ENCODE measurements at regions not wholly inside any gene's neighbourhood (a gene's known extent, or its start where the extent isn't known, plus 50 kb on each side); places are given as distances from the start of the nearest gene placed in this dataset.

- DNase-seq (ENCODE audit: low read depth) = no peak
- no peak for FAIRE-seq
- H3K27me3 ChIP-seq (ENCODE audit: control insufficient read depth, insufficient read depth, low read length) = no peaks in the 10 kb centered on the region
Observed at GRCh38 chr6:166779963-166780683, 153.1 kb upstream of the RPS6KA2 start.

GRCh38 chr6:166779381-166779780 lies 152.3 kb upstream of the RPS6KA2 start:
- FAIRE-seq (no peak), DNase-seq (ENCODE audit: low read depth) (no peak)
- no peaks in the 10 kb centered on the region for H3K36me3 ChIP-seq (ENCODE audit: control insufficient read depth, insufficient read depth, low read length)
- TF ChIP-seq CTCF (IDR thresholded peaks at IDR 0.05; ENCODE audit: insufficient read depth, low read length, severe bottlenecking) = no peak
- H3K27me3 ChIP-seq (ENCODE audit: control insufficient read depth, insufficient read depth, low read length) = no peaks in the 10 kb centered on the region
- no peak overlapping the region for H3K4me3 ChIP-seq (ENCODE audit: low read depth, low read length)

More at GRCh38 chr6:166779963-166780683, 153.1 kb upstream of the RPS6KA2 start:
- TF ChIP-seq CTCF (IDR thresholded peaks at IDR 0.05; ENCODE audit: insufficient read depth, low read length, severe bottlenecking) = no peak
- H3K4me3 ChIP-seq (ENCODE audit: low read depth, low read length) = no peak overlapping the region
- H3K36me3 ChIP-seq (ENCODE audit: control insufficient read depth, insufficient read depth, low read length) = no peaks in the 10 kb centered on the region

GRCh38 chr6:166778776-166779175 lies 151.7 kb upstream of the RPS6KA2 start:
- no peak for DNase-seq (ENCODE audit: low read depth)
- FAIRE-seq = no peak
- no peak overlapping the region for H3K4me3 ChIP-seq (ENCODE audit: low read depth, low read length)
- TF ChIP-seq CTCF (IDR thresholded peaks at IDR 0.05; ENCODE audit: insufficient read depth, low read length, severe bottlenecking) = no peak
- H3K27me3 ChIP-seq (ENCODE audit: control insufficient read depth, insufficient read depth, low read length) = no peaks in the 10 kb centered on the region
- no peaks in the 10 kb centered on the region for H3K36me3 ChIP-seq (ENCODE audit: control insufficient read depth, insufficient read depth, low read length)

DNA sequence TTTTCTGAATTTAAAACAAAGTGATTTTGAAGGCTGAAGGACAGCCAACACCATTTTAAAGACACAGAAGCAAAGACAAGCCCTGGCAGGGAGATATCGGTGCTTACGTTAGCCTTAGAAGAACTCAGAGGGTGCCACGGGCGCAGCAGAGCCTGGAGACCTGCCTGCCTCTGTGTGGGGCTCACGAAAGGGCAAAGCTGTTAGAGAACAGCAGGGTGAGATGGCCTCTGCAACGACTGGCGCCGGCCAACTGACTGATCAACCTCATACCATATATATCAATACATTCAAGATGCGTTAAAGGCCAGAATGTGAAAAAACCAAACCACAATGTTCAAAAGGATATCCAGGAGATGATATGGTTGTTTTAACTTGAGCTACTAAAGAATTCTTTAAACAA lies 151.0 kb upstream of the RPS6KA2 start:
- no peak for FAIRE-seq

GRCh38 chr6:166777096-166777630 lies 150.1 kb upstream of the RPS6KA2 start:
- H3K27me3 ChIP-seq (ENCODE audit: control insufficient read depth, insufficient read depth, low read length) = no peaks in the 10 kb centered on the region
- H3K36me3 ChIP-seq (ENCODE audit: control insufficient read depth, insufficient read depth, low read length) = no peaks in the 10 kb centered on the region
- no peak for TF ChIP-seq CTCF (IDR thresholded peaks at IDR 0.05; ENCODE audit: insufficient read depth, low read length, severe bottlenecking)
- FAIRE-seq (no peak), DNase-seq (ENCODE audit: low read depth) (no peak)
- H3K4me3 ChIP-seq (ENCODE audit: low read depth, low read length) = no peak overlapping the region

More for the DNA sequence above, 151.0 kb upstream of the RPS6KA2 start:
- no peak for TF ChIP-seq CTCF (IDR thresholded peaks at IDR 0.05; ENCODE audit: insufficient read depth, low read length, severe bottlenecking)
- no peak overlapping the region for H3K4me3 ChIP-seq (ENCODE audit: low read depth, low read length)
- no peak for DNase-seq (ENCODE audit: low read depth)
- no peaks in the 10 kb centered on the region for H3K36me3 ChIP-seq (ENCODE audit: control insufficient read depth, insufficient read depth, low read length)
- H3K27me3 ChIP-seq (ENCODE audit: control insufficient read depth, insufficient read depth, low read length) = no peaks in the 10 kb centered on the region
